ENCODE measurements at regions not wholly inside any gene's neighbourhood (a gene's known extent, or its start where the extent isn't known, plus 50 kb on each side); places are given as distances from the start of the nearest gene placed in this dataset.

- DNase-seq = no peak
Measured at GRCh38 chr3:176931991-176932390, 265.3 kb downstream of the TBL1XR1 start.

GRCh38 chr3:176930942-176931341 is 266.3 kb downstream of the TBL1XR1 start:
- DNase-seq = no peak

- DNase-seq = no peak
Measured at GRCh38 chr3:176928582-176928931, 268.7 kb downstream of the TBL1XR1 start.

DNA sequence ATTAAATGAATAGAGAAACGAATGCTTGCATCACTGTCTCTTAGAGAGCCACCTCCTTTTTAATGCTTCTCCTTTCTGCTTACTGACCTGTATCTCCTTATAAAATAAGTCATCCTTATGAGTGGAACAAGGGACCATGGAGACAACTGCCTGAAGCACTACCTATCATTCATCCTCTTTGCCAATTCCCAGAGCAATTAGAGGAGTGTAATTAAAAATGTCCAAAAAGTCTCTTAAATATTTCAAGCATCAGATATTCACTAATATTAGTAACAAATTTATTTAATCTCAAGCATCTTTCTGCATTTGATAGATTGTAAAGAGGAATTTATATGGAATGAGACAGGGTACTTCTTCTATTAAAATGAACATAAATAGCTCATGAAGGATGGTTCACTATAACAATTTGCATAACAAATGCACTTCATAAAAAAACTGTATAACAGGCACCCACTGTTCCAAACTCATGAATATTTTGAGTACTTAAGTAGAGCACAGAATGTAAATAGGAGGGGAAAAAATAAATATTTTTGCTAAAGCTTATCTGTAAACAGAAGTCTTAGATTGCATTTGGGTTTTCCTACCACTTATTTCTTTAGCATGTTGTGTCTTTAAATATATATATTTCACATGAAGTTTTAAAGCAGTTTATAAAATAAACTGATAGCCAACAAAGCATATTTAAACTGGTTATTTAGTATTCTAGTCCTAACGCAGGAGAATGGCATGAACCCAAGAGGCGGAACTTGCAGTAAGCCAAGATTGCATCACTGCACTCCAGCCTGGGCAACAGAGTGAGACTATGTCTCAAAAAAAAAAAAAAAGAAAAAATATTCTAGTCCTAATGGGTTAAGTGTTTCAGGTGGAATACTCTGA is 269.3 kb downstream of the TBL1XR1 start:
- DNase-seq = no peak

GRCh38 chr3:176927280-176927679 is 270.0 kb downstream of the TBL1XR1 start:
- DNase-seq = no peak

DNA sequence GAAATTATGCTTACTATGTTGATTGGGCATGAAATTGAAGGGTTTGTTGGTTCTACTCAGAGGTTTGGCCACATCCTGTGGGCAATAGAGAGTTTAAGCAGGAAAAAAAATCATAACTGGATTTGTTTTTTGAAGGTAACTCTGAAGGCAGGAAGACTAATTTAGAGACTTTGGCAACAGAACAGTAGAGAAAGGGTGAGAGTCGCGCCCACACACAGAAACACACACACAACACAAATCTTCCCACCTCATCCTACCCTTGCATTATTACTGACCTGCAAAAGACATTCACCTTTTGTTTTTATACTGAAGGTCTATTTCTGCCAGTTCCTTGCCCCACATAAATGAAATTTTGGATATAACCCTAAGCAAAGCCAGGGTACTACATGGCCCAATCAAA is 270.6 kb downstream of the TBL1XR1 start:
- DNase-seq = no peak

DNA sequence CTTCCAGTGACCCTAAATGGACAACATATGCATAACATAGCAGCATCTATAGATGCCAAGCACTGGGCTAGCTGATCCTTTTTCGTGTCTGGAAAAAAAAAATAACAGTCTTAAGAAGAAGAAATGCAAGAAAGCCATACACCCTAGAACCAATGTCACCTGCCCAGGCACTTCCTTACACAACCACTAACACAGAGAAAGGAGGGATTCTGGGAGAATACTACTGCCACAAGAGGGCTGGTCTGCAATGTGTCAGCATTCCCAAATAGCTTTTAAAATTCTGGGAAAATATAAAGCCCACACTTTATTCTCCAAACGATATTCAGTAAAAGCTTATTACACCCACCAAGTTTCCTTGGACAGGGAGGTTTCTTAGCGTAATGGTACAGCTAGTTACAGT is 271.2 kb downstream of the TBL1XR1 start:
- no peak for DNase-seq

GRCh38 chr3:176920766-176921160 is 276.5 kb downstream of the TBL1XR1 start:
- no peak for DNase-seq

GRCh38 chr3:176919836-176920765 is 277.2 kb downstream of the TBL1XR1 start:
- no peak for DNase-seq

GRCh38 chr3:176916777-176917176 is 280.5 kb downstream of the TBL1XR1 start:
- no peak for DNase-seq

DNA sequence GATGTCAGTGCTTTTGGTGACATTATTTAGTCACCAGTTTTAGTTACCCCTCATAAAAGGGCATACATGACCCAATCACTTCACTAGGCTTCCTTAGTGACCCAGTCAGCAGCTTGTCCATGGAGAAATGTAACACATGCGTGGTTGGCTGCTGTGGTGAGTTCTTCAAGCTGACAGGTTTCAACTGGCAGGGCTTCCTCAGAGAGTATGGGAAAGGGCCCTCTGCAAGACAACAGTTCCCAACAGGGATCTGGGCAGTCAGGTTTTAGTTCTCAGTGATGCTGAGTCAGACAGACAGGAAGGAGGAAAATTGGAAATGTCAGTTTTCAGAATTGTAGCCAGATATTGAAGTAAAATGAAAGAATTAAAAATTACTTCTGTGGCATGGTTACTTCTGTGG is 282.5 kb downstream of the TBL1XR1 start:
- no peak for DNase-seq

GRCh38 chr3:176911579-176911978 is 285.7 kb downstream of the TBL1XR1 start:
- no peak for DNase-seq

- DNase-seq = no peak
Measured at GRCh38 chr3:176909044-176909443, 288.2 kb downstream of the TBL1XR1 start.

DNA sequence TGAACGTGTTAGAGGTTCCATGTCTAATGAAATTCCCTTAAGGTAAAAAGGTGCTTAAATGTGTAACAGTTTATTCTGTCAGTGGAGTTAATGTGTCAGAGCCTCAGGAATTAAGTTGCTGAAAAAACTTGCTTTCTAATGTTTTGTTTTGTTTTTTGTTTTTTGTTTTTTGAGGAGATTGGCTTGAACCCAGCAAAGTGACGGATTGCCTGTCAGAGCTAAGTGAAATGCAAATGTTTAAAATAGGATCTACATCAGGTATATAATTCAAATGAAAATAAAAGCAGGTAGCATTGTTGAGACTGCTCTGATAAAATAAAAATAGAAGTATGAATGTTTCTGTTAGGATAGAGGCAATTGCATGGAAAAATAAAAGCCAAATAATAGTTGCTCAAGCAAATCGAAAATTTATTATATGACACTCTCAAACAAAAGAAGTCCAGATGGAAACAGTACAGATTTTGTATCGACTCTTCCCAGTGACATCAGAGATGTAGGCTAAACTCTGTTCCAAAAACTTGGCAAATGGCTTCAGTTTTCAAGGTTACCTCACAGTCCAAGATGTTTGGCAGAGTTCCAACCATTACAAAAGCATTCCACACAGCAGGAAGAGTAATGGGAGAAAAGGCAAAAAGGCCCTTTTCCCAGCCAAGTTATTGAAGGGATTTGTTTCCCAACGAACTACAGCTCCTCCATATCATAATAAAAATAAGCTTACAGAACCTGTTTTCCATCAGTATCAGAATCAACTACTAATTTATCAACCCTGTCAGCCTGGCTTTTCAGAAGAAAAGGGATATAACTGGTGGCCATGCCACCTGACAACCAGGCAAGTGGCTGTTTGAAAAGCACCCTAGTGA is 291.0 kb downstream of the TBL1XR1 start:
- DNase-seq = no peak

DNA sequence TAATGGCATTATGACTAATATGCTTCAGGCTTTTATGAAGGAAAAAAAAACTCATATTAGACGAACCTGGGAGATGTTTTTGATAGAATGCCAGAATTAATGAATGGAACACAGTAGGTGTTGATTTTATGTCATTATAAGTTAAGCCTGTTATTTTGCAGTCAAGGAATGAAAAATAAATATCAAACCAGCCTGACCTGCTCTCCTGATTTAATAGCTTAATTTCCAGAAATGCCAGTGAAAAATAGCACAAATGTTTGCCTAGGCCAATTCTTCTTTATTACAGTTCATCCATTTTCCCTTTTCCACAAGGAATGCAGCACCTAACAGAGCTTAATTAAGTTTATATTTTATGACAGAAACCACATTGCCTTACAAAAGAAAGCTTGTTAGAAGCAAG is 292.0 kb downstream of the TBL1XR1 start:
- no peak for DNase-seq

DNA sequence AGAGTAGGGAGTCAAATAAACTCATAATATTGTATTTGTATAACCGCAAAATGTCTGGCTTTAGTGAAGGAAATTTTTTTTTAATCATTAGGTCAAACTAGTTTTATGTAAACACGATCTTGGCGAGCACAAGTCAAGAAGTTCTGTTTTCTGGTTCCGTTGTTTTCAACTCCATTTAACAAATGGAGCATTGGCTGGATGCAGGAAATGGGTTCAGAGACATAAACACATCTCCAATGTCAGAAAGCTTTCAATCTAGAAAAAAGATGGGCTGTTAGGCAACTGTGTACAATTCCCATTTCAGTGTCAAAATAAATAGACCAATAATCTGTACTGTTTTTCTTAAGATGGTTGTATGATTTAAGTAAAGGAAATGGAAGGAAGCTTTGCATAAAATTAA is 292.8 kb downstream of the TBL1XR1 start:
- no peak for DNase-seq

GRCh38 chr3:176896640-176897039 is 300.6 kb downstream of the TBL1XR1 start:
- DNase-seq = no peak

DNA sequence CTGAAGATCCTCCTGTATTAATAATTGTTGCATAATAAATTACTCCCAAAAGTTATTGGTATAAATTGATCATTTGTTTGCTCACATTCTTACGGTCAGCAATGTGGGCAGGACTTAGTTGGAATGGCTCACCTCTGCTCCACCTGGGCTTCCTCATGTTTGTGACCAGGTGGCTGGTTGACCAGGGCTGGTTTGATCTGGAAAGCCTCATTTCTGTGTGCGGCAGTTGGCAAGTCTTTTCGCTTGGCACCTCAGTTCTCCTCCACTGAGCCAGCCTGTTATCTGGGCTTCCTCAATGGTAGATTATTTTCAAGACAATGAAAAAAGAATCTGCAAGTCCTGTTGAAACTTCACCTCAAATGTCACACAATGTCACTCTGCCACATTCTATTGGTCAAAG is 301.1 kb downstream of the TBL1XR1 start:
- DNase-seq = no peak

DNA sequence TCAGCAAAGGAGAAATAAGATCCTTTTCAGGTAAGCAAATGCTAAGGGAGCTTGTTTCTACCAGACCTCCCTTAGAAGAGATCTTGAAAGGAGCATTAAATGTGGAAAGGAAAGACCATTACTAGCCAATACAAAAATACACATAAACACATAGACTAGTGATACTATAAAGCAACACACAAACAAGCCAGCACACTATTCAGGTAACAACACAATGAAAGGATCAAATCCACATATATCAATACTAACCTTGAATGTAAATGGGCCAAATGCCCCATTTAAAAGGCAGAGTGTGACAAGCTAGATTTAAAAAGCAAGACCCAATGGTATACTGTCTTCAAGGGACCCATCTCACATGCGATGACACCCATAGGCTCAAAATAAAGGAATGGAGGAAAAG is 317.6 kb downstream of the TBL1XR1 start:
- no peak for DNase-seq

- DNase-seq = no peak
Measured at GRCh38 chr3:176873261-176873660, 324.0 kb downstream of the TBL1XR1 start.

DNA sequence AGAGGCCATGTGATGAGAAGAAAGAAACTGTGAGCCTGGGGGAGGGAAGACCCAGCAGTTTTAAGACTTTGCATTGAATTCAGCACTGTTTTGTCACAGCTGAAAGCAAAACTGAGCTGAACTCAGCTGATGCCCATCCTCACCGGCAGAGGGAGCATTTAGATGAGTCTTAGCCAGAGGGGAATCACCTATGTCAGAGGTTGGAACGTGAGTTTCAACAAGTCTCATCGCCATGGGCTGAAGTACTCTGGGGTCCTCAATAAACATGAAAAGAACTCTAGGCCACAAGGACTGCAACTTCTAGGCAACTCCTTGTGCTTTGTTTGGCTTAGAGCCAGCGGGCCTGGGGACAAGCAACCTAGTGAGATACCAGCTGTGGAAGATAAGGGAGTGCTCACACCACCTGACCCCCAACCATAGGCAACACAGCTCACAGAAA is 324.5 kb downstream of the TBL1XR1 start:
- DNase-seq = no peak

DNA sequence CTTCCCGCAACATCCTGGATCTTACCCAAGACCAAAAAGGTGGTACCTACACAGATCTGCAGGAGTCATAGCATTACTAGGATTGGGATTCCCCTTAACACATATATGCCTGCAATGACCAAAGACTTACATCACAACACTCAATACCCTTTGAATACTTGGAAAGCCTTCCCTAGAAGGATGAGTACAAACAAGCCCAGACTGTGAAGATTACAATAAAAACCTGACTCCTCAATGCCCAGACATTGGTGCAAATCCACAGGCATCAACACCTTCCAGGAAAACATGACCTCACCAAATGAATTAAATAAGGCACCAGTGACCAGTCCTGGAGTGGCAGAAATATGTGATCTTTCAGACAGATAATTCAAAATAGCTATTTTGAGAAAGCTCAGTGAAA is 326.8 kb downstream of the TBL1XR1 start:
- DNase-seq = no peak
